ENCODE measurements at regions not wholly inside any gene's neighbourhood (a gene's known extent, or its start where the extent isn't known, plus 50 kb on each side); places are given as distances from the start of the nearest gene placed in this dataset.
A peak's percentile ranks its signal among the peaks of the same experiment; 100 is the strongest.

GRCh38 chr18:76134628-76135027, 360.4 kb downstream of the ZNF516 start:
- Histone ChIP-seq H3K4me3 (replicated peaks in 1 of 3; ENCODE audit: low read depth in 2 of 3, low read length in 3 of 3) (no peak overlapping the region), H3K27ac (ENCODE audit: low read depth in 1 of 2, low read length in 2 of 2) (no peak overlapping the region), H4K20me1 (ENCODE audit: insufficient read depth, low read length) (no peaks in the 10 kb centered on the region), H3K9ac (ENCODE audit: insufficient read depth, low read length, poor library complexity, severe bottlenecking) (no peak overlapping the region), H3K9me3 (replicated peaks in 1 of 2; ENCODE audit: control insufficient read depth in 1 of 2, insufficient read depth in 1 of 2, low read length in 2 of 2) (peaks cover 12 to 15% of the 10 kb centered on the region in 2 donors), H3K4me1 (ENCODE audit: control insufficient read depth in 1 of 2, insufficient read depth in 2 of 2, low read length in 2 of 2) (peaks cover 20 to 39% of the 10 kb centered on the region in 2 donors), H3K4me2 (replicated peaks; ENCODE audit: extremely low read depth, low read length, poor library complexity, severe bottlenecking) (peak overlapping the region; percentile 3), H3K36me3 (replicated peaks in 1 of 2; ENCODE audit: control insufficient read depth in 1 of 2, insufficient read depth in 2 of 2, low read length in 2 of 2) (no peaks in the 10 kb centered on the region), H3K27me3 (ENCODE audit: control insufficient read depth in 2 of 2, insufficient read depth in 2 of 2, low read length in 2 of 2) (peaks cover 0 to 4% of the 10 kb centered on the region in 2 donors), H3K79me2 (ENCODE audit: insufficient read depth, low read length) (no peaks in the 10 kb centered on the region), H2AFZ (ENCODE audit: insufficient read depth, low read depth, low read length, poor library complexity, severe bottlenecking) (no peak overlapping the region)
- Mint-ChIP-seq H3K36me3 (no peaks in the 10 kb centered on the region), H3K4me1 (peaks cover 31% of the 10 kb centered on the region), H3K4me3 (no peak overlapping the region), H3K9me3 (peaks cover 7 to 55% (median 27%) of the 10 kb centered on the region in 7 donors), H3K27ac (peak overlapping the region in 4 of 7 donors; percentile 19 to 63 (median 38)), H3K27me3 (ENCODE audit: low read depth in 3 of 3) (peaks cover 0 to 7% (median 5%) of the 10 kb centered on the region in 3 donors)
- DNase-seq = peak; percentile 15 to 62 (median 32)
- 0% methylated on average over 1 of the region's 1 CpG for WGBS (ENCODE audit: insufficient coverage)
- intact Hi-C loops (cut with micrococcal nuclease) = no loop called here
- TF ChIP-seq CTCF (IDR thresholded peaks at IDR 0.05) = no peak

GRCh38 chr18:76133873-76134272, 361.2 kb downstream of the ZNF516 start:
- Histone ChIP-seq H3K79me2 (ENCODE audit: insufficient read depth, low read length) (no peaks in the 10 kb centered on the region), H4K20me1 (ENCODE audit: insufficient read depth, low read length) (no peaks in the 10 kb centered on the region), H3K4me3 (replicated peaks in 1 of 3; ENCODE audit: low read depth in 2 of 3, low read length in 3 of 3) (no peak overlapping the region), H3K4me2 (replicated peaks; ENCODE audit: extremely low read depth, low read length, poor library complexity, severe bottlenecking) (no peak overlapping the region), H3K27me3 (ENCODE audit: control insufficient read depth in 2 of 2, insufficient read depth in 2 of 2, low read length in 2 of 2) (peaks cover 0 to 2% of the 10 kb centered on the region in 2 donors), H2AFZ (ENCODE audit: insufficient read depth, low read depth, low read length, poor library complexity, severe bottlenecking) (no peak overlapping the region), H3K9me3 (replicated peaks in 1 of 2; ENCODE audit: control insufficient read depth in 1 of 2, insufficient read depth in 1 of 2, low read length in 2 of 2) (peaks cover 12 to 15% of the 10 kb centered on the region in 2 donors), H3K27ac (ENCODE audit: low read depth in 1 of 2, low read length in 2 of 2) (no peak overlapping the region), H3K36me3 (replicated peaks in 1 of 2; ENCODE audit: control insufficient read depth in 1 of 2, insufficient read depth in 2 of 2, low read length in 2 of 2) (no peaks in the 10 kb centered on the region), H3K9ac (ENCODE audit: insufficient read depth, low read length, poor library complexity, severe bottlenecking) (no peak overlapping the region), H3K4me1 (ENCODE audit: control insufficient read depth in 1 of 2, insufficient read depth in 2 of 2, low read length in 2 of 2) (peaks cover 20 to 39% of the 10 kb centered on the region in 2 donors)
- Mint-ChIP-seq H3K4me3 (no peak overlapping the region), H3K36me3 (no peaks in the 10 kb centered on the region), H3K4me1 (peaks cover 31% of the 10 kb centered on the region), H3K9me3 (peaks cover 7 to 53% (median 27%) of the 10 kb centered on the region in 7 donors), H3K27ac (no peak overlapping the region), H3K27me3 (ENCODE audit: low read depth in 3 of 3) (peaks cover 0 to 8% (median 6%) of the 10 kb centered on the region in 3 donors)
- no peak for DNase-seq
- no CpG with 5 or more reads among the region's 1 CpG for WGBS (ENCODE audit: insufficient coverage)
- intact Hi-C loops (cut with micrococcal nuclease) = no loop called here
- no peak for TF ChIP-seq CTCF (IDR thresholded peaks at IDR 0.05)
